K562 (cell line): ENCODE measurements at regions not wholly inside any gene's neighbourhood (a gene's known extent, or its start where the extent isn't known, plus 50 kb on each side); places are given as distances from the start of the nearest gene placed in this dataset.

Source experiments
- ATAC-seq: fragments of 200-7000 bp; cut with Tn5 transposase; 3 replicates; pipeline ENCODE4 v1.9.1; 2020; ENCODE audit warnings: moderate library complexity
- BruUV-seq: library from RNA; stranded (reverse); fragments of 400-500 nt; replicated peaks from 2 replicates; lab custom pipeline; 2021; lab: Mats Ljungman, UMichigan
- CTCF ChIA-PET: fragments of 300-600 bp; formaldehyde crosslinking; extraction: SDS; loops from one replicate; lab custom pipeline; 2021; ENCODE audit warnings: low intra/inter-chr PET ratio; lab: Yijun Ruan, JAX
- POLR2A ChIA-PET: fragments of 300-600, 350-650 bp; sonication (Branson Sonifier 250); formaldehyde crosslinking; extraction: SDS; loops from one replicate; lab custom pipeline; 2021; ENCODE audit warnings: antibody characterized with exemption, inconsistent platforms; lab: Yijun Ruan, JAX
- DNase-seq, 4 experiments: peaks; one replicate each; pipeline versions ENCODE4 v3.0.0 to v3.0.0-alpha.2; 2011 to 2018; ENCODE audit warnings: low spot score in 3 of 4, mixed read lengths in 3 of 4; ENCODE audit errors: extremely low read depth in 1 of 4
- FAIRE-seq: peaks from 2 replicates; lab custom pipeline; 2011; peaks lifted over from hg19 to GRCh38; lab: Jason Lieb, UNC
- H2AFZ ChIP-seq: 2 replicates; pipeline ENCODE4 v1.6.0; 2011; ENCODE audit warnings: low read depth, low read length, control low read depth, inconsistent platforms
- H3K27ac ChIP-seq: fragments of 200-600 bp; 3 replicates; pipeline ENCODE4 v1.8.0; 2011; ENCODE audit warnings: low read depth, mild to moderate bottlenecking, control low read depth, inconsistent platforms, low read length, moderate library complexity, mixed read lengths; ENCODE audit errors: extremely low read depth
- H3K27me3 ChIP-seq, 2 experiments: fragments of 300-600 bp in 1 of 2; 2 replicates in 1 of 2; 3 replicates in 1 of 2; pipeline versions ENCODE4 v1.6.0 to v1.8.0; 2011; ENCODE audit warnings: inconsistent platforms in 2 of 2, low read length in 2 of 2, mild to moderate bottlenecking in 1 of 2, mixed read lengths in 1 of 2, moderate library complexity in 1 of 2; ENCODE audit not compliant: control insufficient read depth in 2 of 2, insufficient read depth in 2 of 2
- H3K36me3 ChIP-seq: fragments of 300-600 bp; 3 replicates; pipeline ENCODE4 v1.8.0; 2011; ENCODE audit warnings: mild to moderate bottlenecking, low read length, inconsistent platforms; ENCODE audit not compliant: control insufficient read depth, insufficient read depth
- H3K4me1 ChIP-seq, 2 experiments: fragments of 200-600 bp in 1 of 2; replicated peaks in 1 of 2; 2 replicates in 1 of 2; 3 replicates in 1 of 2; pipeline versions ENCODE4 v1.5.1 to v1.8.0; 2011; ENCODE audit warnings: inconsistent platforms in 2 of 2, low read length in 2 of 2, mild to moderate bottlenecking in 1 of 2, mixed read lengths in 1 of 2, moderate library complexity in 1 of 2; ENCODE audit not compliant: control insufficient read depth in 2 of 2, insufficient read depth in 2 of 2
- H3K4me2 ChIP-seq: 2 replicates; pipeline ENCODE4 v1.6.1; 2011; ENCODE audit warnings: low read length, control low read depth, inconsistent platforms, mixed read lengths; ENCODE audit not compliant: insufficient read depth
- H3K4me3 ChIP-seq: fragments of 200-600 bp; sonication (generic), shearing (Covaris generic); 2 replicates; pipeline ENCODE4 v1.5.1; 2016; ENCODE audit warnings: control low read depth, inconsistent platforms
- H3K79me2 ChIP-seq: fragments of 200-600 bp; 3 replicates; pipeline ENCODE4 v1.8.0; 2011; ENCODE audit warnings: low read length, inconsistent platforms; ENCODE audit not compliant: control insufficient read depth, insufficient read depth
- H3K9ac ChIP-seq, 2 experiments: 2 replicates each; pipeline versions ENCODE4 v1.6.0 to v1.6.1; 2011; ENCODE audit warnings: low read depth in 2 of 2, low read length in 2 of 2, control low read depth in 1 of 2, inconsistent platforms in 1 of 2, mild to moderate bottlenecking in 1 of 2, mixed read lengths in 1 of 2; ENCODE audit not compliant: insufficient read depth in 1 of 2
- H3K9me1 ChIP-seq: one replicate; pipeline ENCODE4 v1.6.0; 2011; ENCODE audit warnings: inconsistent platforms, mild to moderate bottlenecking, low read length, moderate library complexity; ENCODE audit not compliant: control insufficient read depth, insufficient read depth
- H3K9me3 ChIP-seq: replicated peaks from 2 replicates; pipeline ENCODE4 v1.5.1; 2011; ENCODE audit warnings: low read depth, low read length, inconsistent platforms; ENCODE audit not compliant: control insufficient read depth, insufficient read depth
- H4K20me1 ChIP-seq: replicated peaks from 2 replicates; pipeline ENCODE4 v1.6.1; 2011; ENCODE audit warnings: low read length, inconsistent platforms, mixed read lengths; ENCODE audit not compliant: control insufficient read depth, insufficient read depth
- HNRNPLL ChIP-seq: fragments of 200-400 bp; formaldehyde crosslinking; IDR thresholded peaks from 2 replicates; pipeline ENCODE4 v1.6.1; 2017; ENCODE audit warnings: low read length, low read depth, mild to moderate bottlenecking; ENCODE audit not compliant: poor library complexity, severe bottlenecking
- MXD1 ChIP-seq: fragments of 250-450 bp; sonication (Bioruptor Pico); IDR thresholded peaks from 2 replicates; pipeline ENCODE4 v1.8.0; 2021; ENCODE audit warnings: borderline replicate concordance, mild to moderate bottlenecking, moderate library complexity; ENCODE audit not compliant: poor library complexity, severe bottlenecking
- PHTF2 ChIP-seq: fragments of 250-450 bp; sonication (Bioruptor Pico); IDR thresholded peaks from 2 replicates; pipeline ENCODE4 v1.5.0; 2021; ENCODE audit warnings: mild to moderate bottlenecking
- RAD51 ChIP-seq: fragments of 450-650 bp; IDR thresholded peaks from 2 replicates; pipeline ENCODE4 v1.7.1; 2016; ENCODE audit warnings: low read depth, mild to moderate bottlenecking, borderline replicate concordance
- ZBTB40 ChIP-seq, 2 experiments: fragments of 450-650 bp in 1 of 2; sonication (generic) in 1 of 2; formaldehyde crosslinking in 1 of 2; IDR thresholded peaks; 2 replicates each; pipeline versions ENCODE4 v1.7.1 to v1.9.0; 2016 to 2022; ENCODE audit warnings: inconsistent platforms in 1 of 2, mild to moderate bottlenecking in 1 of 2, missing genetic modification reagents in 1 of 2
- ZBTB49 ChIP-seq: sonication (generic); formaldehyde crosslinking; IDR thresholded peaks from 2 replicates; pipeline ENCODE4 v1.8.0; 2022; ENCODE audit warnings: missing genetic modification reagents, mild to moderate bottlenecking, borderline replicate concordance
- ZNF165 ChIP-seq: fragments of 250-450 bp; sonication (Bioruptor Pico); IDR thresholded peaks from 2 replicates; pipeline ENCODE4 v1.4.0; 2020; ENCODE audit warnings: borderline replicate concordance
- ZNF224 ChIP-seq: sonication (generic); formaldehyde crosslinking; IDR thresholded peaks from 2 replicates; pipeline ENCODE4 v1.8.0; 2022; ENCODE audit warnings: mild to moderate bottlenecking, missing genetic modification reagents
- WGBS: fragments of 100-300 bp; shearing (Covaris generic); methylation state at CpG from one replicate; pipeline ENCODE4 v1.1.6; 2016; ENCODE audit warnings: low coverage, mixed read lengths; ENCODE audit not compliant: insufficient coverage; ENCODE audit errors: missing lambda C conversion rate; 5-methylcytosine and 5-hydroxymethylcytosine counted together
- in situ Hi-C: fragments of 300-500 bp; cut with MboI; formaldehyde crosslinking; loops from 4 replicates; pipeline ENCODE4 v1.15.0; 2018; ENCODE audit warnings: inconsistent platforms, mixed read lengths
- intact Hi-C: fragments of 100-400 bp; cut with micrococcal nuclease; formaldehyde crosslinking; loops from 2 replicates; pipeline ENCODE4 v1.14.2; 2022

- Histone ChIP-seq H3K36me3 (no peaks in the 10 kb centered on the region), H3K4me2 (no peak overlapping the region), H3K9me3 (no peaks in the 10 kb centered on the region), H3K4me1 (no peaks in the 10 kb centered on the region), H3K27me3 (no peaks in the 10 kb centered on the region), H3K9ac (no peak overlapping the region), H2AFZ (no peak overlapping the region), H3K27ac (no peak overlapping the region), H3K79me2 (no peaks in the 10 kb centered on the region), H3K9me1 (no peaks in the 10 kb centered on the region), H4K20me1 (no peaks in the 10 kb centered on the region), H3K4me3 (no peak overlapping the region)
- POLR2A ChIA-PET: no interaction called here
- DNase-seq (no peak), ATAC-seq (no peak), FAIRE-seq (no peak)
- intact Hi-C loops: no loop called here
- CTCF ChIA-PET: no interaction called here
- no TSS peak for BruUV-seq
- 6% methylated on average over 2 of the region's 2 CpGs for WGBS
- in situ Hi-C loops: no loop called here
- TF ChIP-seq ZNF165 (CRISPR knock-in tag): no peak
- TF ChIP-seq ZNF224: no peak
- no peak for TF ChIP-seq PHTF2 (CRISPR knock-in tag)
- TF ChIP-seq MXD1: no peak
- no peak for TF ChIP-seq ZBTB49 (CRISPR knock-in tag)
- TF ChIP-seq HNRNPLL: no peak
- TF ChIP-seq RAD51: no peak
- no peak for TF ChIP-seq ZBTB40 (IDR thresholded peaks at IDR 0.05)
- TF ChIP-seq ZBTB40 (CRISPR knock-in tag; IDR thresholded peaks at IDR 0.05): no peak
Measured at GRCh38 chr1:72636631-72637030, 354.3 kb upstream of the NEGR1 start.
